HCEC 1CT (cell line): ENCODE measurements at regions not wholly inside any gene's neighbourhood (a gene's known extent, or its start where the extent isn't known, plus 50 kb on each side); places are given as distances from the start of the nearest gene placed in this dataset.
A peak's percentile ranks its signal among the peaks of the same experiment; 100 is the strongest.

Experiments used
- DNase-seq: peaks from one replicate; pipeline ENCODE4 v3.0.0-alpha.2; 2017

- peak; percentile 11 for DNase-seq
These were observed 790.8 kb downstream of the PCDH18 start for GRCh38 chr4:136741468-136741867.

DNA sequence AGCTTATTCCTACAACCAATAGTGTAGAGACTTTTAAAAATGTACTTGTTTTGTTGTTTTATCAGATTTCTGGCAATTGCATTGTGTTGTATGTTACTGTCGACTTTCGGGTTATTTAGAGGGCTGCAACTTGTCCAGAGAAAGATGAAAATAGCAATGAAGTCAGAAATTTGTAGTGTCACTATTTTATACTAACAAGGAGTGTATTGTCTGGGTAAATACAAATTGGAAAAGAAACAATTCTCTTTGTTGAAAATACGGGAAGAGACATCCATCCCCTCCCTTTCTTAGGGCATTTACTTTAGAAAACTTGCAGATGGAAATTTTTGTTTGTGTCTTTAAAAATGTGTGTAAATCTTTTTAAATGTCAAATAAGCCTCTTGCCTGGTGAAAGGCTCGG lies 792.0 kb downstream of the PCDH18 start:
- DNase-seq, result no peak

DNA sequence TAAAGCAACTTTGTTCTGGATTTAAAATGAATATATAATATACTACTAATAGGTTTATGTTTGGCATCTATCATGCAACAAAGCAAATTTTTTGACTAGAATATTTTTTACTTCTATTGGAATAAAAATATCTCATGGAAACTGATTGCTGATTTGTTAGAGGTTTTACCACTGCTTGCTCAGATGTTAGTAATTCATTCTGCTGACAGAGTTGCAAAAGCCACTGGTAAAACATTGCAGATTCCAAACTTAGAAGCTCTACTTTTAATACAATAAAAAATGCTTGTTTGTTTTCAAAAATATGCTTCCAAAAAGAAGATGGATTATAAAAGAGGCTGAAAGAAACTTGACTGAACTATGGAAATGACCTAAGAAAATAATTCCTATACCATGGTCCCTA lies 795.2 kb downstream of the PCDH18 start:
- no peak for DNase-seq

DNA sequence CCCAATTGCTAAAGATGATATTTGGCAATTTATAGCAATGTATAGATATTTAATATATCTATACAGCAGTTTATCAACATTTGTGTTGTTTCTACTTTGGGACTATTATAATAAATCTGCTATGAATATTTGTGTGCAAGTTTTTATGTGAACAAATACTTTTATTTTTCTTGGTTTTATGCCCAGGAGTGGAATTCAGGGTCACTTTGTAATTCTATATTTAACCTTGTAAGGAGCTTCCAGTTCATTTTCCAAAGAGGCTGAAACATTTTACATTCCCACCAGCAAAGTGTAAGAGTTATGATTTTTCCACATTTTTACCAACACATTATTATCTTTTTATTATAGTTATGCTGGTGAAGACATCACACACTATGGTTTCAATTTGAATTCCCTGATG lies 801.3 kb downstream of the PCDH18 start:
- DNase-seq, result no peak

- DNase-seq, result no peak
These were observed 806.8 kb downstream of the PCDH18 start for GRCh38 chr4:136725286-136726081.

DNA sequence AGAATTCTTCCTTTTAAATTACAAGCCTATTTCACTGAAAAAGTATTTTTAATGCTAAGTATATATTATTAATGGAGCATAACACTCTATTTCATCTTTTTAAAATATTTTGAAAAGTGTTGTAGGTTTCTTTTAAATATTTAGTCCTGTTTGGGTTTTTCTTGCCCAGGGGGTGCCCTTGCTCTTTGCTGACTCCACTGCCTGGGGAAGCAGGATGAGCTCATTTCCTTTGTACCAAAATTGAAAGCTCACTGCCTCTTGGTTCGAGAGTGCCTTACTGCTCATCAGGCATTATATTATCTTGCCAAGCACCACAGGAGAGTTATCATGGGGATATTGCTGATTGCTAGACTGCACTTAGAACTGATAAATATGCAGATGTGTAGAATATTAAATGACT lies 819.2 kb downstream of the PCDH18 start:
- no peak for DNase-seq

GRCh38 chr4:136709897-136710296 lies 822.4 kb downstream of the PCDH18 start:
- no peak for DNase-seq

- no peak for DNase-seq
These were observed 825.4 kb downstream of the PCDH18 start for GRCh38 chr4:136706942-136707341.

- no peak for DNase-seq
These were observed 832.4 kb downstream of the PCDH18 start for GRCh38 chr4:136699905-136700304.

GRCh38 chr4:136691607-136692006 lies 840.7 kb downstream of the PCDH18 start:
- no peak for DNase-seq

DNA sequence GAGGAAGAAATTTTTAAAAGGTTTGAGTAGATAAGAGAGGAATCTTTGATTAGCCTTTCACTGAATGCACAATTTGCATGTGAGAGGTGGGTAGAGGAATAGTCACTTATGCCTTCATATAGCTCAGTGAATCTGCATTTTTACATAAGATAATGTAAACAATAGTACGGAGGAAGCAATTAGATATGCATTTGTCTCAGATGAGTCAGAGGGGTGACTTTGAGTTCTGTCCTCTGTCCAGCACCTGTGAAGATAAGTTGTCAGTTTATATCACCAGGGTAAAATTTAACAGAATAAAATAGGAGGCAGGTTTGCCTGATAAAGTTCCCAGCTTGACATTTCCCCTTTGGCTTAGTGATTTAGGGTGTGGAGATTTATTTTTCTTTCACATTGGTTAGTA lies 841.9 kb downstream of the PCDH18 start:
- no peak for DNase-seq

GRCh38 chr4:136687596-136687995 lies 844.7 kb downstream of the PCDH18 start:
- no peak for DNase-seq

- DNase-seq, result no peak
These were observed 845.2 kb downstream of the PCDH18 start for GRCh38 chr4:136687118-136687517.

DNA sequence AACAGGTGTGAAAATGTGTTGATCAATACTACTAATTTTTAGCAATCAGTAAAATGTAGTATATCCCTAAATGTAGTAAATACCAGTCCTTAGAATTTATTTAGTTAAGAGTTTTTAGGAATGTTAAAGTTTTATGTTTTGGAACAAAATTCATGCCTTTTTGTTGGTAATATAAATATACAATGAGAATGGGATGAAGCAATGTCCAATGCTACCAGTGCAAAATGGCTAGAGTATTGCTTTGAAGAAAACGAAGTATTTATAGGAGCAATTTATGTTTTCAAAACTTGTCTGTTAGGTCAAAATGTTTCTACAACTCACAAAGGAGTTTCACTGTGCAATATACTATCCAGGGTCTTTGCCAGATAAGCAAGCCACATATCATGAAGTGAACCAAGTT lies 851.5 kb downstream of the PCDH18 start:
- DNase-seq, result no peak

DNA sequence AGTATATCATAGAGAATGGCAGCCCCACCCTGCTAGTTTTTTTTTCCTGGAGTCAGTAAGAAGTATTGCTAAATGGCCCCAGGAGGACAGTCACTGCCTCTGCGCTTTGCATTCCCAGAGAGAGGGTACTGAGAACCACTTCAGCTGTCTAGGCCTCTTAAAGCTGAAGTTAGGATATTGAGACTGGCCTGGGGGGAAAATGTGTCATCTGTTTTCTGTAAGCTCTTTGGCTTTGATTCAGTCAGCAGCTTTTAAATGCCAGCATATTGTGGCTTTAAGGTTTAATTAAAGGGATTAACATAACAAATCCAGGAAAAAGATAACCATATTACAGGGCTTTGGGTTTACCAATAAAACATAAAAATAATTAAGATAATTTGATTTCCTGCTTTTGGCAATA lies 852.0 kb downstream of the PCDH18 start:
- DNase-seq, result no peak

DNA sequence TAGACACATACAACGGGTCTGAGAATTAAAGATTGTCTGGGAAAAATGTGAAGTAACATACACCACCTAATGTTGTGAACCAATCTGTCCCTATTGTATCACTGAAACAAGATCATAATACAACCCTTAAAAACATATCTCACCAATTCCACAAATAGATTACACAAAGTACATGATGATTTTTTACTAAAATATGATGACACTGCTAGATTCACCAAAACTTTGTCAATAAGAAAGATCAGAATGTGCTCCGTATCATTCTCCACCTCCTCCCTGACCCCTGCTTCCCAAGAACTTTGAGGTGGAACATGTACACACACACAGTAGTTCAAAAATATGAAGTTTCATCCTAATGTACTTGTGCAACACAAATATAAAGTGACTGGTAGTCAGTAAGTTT lies 862.0 kb downstream of the PCDH18 start:
- no peak for DNase-seq

GRCh38 chr4:136664988-136665387 lies 867.3 kb downstream of the PCDH18 start:
- DNase-seq, result peak; percentile 21

DNA sequence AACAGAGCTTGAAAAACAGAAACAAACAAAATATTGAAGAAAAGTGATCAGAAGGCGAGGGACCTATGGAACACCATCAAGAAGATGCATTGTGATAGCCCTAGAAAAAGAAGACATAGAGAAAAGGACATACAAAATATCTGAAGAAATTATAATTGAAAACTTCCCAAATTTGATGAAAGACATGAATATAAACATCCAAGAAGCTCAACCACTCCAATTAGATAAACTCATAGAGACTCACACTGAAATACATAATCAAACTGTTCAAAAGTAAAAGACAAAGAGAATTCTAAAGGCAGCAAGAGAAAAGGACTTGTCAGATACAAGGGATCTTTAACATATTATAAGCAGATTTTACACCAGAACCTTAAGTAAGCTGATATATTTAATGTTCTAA lies 869.8 kb downstream of the PCDH18 start:
- DNase-seq, result no peak

- DNase-seq, result no peak
These were observed 878.5 kb downstream of the PCDH18 start for GRCh38 chr4:136653640-136654406.

DNA sequence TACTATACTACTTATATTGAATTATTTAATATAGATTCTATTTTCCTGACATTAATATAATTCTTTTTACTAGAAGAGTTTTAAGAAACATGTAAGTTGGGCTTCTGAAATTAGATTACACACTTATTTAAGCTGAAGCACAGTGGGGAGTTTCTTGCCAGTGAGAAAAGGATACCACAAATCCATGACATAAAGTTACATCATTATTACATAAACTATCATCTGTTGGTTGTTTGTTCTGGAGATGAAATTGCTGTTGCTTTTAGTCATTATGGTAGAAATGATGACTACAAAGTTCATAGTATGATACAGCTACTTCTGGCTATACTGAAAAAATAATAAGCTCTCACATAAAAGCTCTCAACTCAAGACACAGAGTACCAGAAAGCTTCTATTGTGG lies 880.4 kb downstream of the PCDH18 start:
- no peak for DNase-seq

DNA sequence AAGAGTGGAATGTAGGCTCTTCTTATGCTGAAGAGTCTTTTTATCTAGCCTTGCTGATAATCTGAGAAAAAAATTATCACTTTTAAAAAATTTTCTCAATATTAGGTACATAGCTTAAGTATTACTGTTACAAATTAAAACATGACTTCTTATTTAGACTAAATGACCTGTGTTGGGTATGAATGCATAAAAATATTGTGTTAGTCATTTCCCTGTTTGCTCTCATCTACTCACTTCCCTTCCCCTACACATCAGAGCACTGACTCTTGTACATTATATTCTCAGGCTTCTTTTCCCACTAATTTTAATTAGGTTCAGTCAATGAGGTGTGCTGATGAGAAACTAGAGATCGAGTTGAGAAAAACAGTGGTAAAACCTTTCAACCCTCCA lies 881.0 kb downstream of the PCDH18 start:
- no peak for DNase-seq

DNA sequence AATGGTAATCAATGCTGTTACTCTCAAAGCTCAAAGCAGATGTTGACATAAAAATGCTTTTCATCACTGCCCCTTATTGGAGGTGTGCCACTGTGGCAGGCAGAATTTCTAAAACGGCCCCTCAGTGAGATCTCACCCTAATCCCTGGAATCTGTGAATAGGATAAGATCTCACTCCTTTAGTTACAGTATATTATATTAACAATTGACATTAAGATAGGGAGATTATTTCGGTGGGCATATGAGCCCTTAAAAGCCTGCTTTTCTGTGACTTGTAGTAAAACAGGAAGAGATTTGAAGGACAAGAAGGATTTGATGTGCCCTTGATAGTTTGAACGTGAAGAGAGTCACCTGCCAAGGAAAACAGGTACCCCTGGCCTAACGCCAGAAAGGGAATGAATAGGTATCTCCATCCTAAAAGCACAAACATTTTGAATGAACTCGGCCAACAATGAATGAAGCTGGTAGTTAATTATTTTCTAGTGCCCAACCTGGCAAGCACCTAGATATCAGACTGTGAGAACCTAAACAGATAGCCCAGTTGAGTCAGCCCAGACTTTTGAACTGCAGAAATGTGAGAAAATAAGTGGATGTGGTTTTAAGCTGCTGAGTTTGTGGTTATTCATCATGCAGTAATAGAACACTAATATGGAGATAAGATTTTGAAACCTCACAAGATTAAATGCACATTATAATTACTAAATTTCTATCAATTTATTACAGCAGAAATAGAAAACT lies 881.6 kb downstream of the PCDH18 start:
- peak; percentile 2 for DNase-seq

GRCh38 chr4:136644279-136644678 lies 888.0 kb downstream of the PCDH18 start:
- DNase-seq, result no peak

DNA sequence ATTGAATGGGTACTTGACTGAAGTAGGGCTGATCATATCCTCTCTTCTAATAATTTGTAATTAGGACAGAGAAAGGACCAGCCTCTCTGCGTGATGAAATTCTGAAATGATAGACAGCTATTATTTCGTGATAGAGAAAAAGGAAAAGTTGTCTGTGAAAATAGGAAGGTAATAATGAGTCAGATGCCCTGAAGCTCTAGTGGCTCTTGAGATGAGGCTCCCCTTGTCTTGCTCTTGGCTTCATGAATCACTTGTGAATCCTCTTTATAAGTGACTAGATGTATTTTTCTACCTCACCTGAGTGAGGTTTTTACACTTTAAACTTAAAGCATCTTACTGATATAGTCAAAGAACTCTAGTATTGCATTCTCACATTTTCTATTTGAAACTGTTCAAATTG lies 888.9 kb downstream of the PCDH18 start:
- DNase-seq, result no peak
